Inflammatory macrophage (primary cell): ENCODE measurements at regions not wholly inside any gene's neighbourhood (a gene's known extent, or its start where the extent isn't known, plus 50 kb on each side); places are given as distances from the start of the nearest gene placed in this dataset.
"Not testable (repeated sequence)": the region's sequence is repeated elsewhere in the genome, so short reads cannot be mapped to it uniquely, and the experiment has no call there.

Source experiments
- DNase-seq, 2 donors: peaks; one replicate each; pipeline ENCODE4 v3.0.0-alpha.2; 2020 to 2022

DNA sequence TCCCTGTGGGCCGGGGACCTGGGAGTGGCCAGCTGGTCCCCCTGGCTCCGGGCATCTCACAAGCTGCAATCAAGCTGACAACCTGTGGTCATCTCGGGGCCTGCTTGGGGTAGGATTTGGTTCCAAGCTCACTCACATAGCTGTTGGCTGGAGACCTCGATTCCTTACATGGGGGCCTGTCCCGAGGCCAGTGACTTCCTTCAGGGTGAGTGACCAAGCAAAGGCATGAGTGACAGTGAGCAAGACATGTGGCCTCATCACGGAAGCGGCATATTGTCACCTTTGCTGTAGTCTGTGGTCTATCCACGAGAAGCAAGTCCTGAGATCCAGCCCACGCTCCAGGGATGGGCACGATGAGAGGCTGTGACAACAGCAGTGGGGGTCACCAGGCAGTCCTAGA is 131.4 kb upstream of the ID2 start:
- DNase-seq, result peak in 1 of 2 donors; percentile 19

GRCh38 chr2:8550937-8551621 is 130.8 kb upstream of the ID2 start:
- no peak for DNase-seq

GRCh38 chr2:8551622-8552074 is 130.2 kb upstream of the ID2 start:
- DNase-seq, result no peak

DNA sequence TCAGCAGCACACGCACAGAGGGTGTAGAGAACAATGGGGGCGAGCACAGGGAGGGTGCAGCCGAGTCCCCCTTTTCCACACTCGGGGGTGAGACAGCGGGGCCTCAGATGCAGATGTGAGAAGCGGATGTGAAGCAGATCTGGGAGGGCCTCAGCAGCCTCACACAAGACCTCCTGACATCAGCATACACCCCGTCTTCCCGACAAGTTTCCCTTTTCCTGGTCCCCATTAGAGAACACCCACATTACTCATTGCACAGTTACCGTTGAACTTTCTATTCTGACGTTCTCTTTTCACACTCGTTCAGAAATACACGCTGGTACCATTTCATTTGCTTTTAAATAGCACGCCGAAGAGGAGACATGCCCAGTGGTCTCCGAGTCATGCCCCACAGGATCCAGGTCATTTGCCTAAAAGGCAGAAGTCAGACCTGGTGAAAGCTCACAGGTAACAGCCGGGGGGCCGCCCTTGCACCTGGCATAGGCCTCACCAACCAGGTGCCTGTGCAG is 129.5 kb upstream of the ID2 start:
- DNase-seq, result no peak

- no peak for DNase-seq
These were observed 128.2 kb upstream of the ID2 start for GRCh38 chr2:8553643-8554042.

DNA sequence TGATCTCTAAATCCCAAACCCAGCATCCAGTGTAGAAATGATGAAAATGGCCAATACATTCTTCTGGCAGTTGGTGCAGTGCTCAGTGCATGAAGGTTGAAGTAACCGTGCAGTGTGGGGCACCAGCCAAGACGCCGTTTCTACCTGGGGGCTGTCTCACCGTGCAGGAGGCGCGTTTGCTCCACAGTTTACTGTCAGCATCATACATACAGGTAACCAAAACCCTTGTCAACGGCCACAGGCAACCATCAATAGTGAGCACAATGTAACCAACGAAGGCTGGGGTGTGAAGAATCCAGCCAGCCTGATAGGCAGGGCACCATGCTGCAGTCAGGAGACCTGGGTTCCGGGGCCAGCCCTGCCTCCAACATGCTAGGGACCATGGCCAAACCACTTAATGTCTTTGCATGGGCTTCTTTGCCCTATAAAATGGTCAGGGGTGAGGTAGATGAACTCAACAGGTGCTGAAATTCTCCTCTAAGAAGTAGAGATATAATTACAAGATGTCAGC is 127.5 kb upstream of the ID2 start:
- DNase-seq, result no peak

- DNase-seq, result no peak
These were observed 126.3 kb upstream of the ID2 start for GRCh38 chr2:8555543-8555942.

GRCh38 chr2:8558096-8558495 is 123.8 kb upstream of the ID2 start:
- DNase-seq, result no peak

GRCh38 chr2:8558956-8559355 is 122.9 kb upstream of the ID2 start:
- DNase-seq, result no peak

DNA sequence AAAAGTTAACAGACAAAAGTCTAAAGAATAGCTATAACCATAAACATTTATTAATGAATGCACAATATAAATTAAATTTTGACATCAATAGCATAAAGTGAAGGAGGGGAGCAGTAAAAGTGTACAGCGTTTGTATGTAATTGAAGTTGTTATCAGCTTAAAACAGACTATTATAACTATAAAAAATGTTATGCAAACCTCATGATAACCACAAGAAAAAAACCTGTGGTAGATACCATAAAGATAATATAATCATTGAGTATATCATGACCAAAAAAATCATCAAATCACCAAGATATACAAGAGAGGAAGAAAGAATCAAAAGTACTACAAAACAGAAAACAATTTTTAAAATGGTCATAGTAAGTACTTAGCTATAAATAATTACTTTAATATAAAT is 122.1 kb upstream of the ID2 start:
- no peak for DNase-seq

- DNase-seq, result not testable (repeated sequence)
These were observed 120.2 kb upstream of the ID2 start for GRCh38 chr2:8561692-8562091.

DNA sequence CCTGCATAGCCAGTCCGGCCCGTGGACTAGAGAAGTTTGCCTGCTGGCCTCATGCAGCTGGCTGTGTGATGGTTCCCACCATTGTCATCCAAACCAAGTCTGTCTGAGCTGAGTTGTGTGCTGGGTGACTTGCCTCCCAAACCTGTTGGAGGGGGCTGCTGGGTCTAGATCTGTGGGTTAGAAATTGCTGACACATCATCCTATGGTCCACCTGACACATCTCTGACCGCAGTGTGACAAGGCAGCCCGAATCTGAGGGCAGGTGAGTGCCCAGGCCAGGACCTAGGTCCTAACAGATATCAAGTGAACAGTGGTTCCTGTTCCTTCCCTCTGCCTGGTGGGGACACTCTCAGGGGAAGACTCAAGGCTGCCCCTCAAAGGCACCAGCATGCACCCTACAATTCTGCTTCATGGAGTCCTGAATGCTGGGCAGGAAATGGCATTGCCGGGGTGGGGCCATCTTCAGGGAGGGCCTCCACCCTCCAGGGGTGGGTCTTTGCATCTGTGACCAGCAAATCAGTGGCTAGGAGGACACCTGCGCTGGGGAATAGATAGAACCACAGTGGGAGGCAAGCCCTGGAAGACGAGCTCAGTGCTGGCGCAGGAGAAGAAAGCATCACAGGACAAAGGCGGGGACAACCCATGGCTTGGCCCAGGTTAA is 117.9 kb upstream of the ID2 start:
- no peak for DNase-seq

- no peak for DNase-seq
These were observed 117.4 kb upstream of the ID2 start for GRCh38 chr2:8564475-8564874.

DNA sequence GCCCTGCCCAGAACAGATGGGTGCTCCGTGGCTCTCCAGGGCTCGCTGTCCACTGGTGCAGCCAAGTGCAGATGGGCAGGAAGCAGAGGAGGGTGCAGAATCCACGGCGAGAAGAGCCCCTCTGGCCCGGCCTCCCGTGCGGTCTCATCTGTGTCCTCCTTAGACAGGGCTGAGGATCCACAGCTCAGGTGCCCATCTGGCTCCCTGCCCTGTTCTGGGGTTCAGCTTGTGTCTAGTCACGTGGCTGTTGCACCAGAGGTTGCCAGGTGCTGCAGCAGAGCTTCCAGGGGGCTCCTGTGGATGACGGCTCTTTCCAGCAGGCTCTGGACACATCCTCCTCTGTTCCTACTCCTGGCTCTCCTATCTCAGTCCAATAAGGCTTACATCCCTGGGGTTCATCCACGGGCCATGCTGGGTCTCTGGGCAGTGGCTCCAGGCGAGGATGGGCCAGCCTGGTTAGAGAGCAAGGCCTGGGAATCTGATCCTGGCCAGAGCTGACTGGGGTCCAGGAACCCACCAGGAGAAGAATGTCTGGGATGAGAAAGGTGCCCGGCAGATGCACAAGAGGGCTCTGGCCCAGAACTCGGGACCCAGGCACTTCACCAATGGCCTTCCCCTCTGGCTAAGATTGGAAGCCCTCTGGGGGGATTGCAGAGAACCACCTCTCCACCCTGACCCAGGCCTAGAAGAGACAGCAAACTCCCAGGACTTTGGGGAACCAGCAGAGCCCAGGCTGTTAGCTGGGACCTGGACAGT is 116.3 kb upstream of the ID2 start:
- no peak for DNase-seq

DNA sequence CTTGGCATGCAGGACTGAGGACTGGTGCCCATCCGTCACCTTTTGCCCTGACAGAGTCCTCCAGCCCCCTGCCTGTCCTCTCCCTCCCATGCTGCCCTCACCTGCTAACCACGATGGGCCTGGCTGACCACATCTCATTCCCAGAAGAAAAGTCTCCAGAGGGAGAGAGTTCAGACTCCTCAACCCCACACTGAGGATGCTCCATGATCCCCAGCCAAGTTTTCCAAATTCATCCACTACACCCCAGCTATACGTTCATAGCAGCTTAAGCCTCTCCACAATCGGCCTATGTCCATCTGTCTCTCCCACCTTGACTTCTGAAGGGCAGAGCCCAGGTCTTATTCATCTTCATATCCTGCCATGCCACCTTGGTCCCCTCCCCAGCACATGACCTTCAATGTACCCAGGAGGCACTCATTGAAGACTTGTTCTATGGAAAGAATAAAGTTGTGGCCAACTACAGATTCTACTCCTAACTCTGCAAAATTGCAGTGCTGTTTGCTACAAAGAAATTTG is 115.6 kb upstream of the ID2 start:
- DNase-seq, result no peak

DNA sequence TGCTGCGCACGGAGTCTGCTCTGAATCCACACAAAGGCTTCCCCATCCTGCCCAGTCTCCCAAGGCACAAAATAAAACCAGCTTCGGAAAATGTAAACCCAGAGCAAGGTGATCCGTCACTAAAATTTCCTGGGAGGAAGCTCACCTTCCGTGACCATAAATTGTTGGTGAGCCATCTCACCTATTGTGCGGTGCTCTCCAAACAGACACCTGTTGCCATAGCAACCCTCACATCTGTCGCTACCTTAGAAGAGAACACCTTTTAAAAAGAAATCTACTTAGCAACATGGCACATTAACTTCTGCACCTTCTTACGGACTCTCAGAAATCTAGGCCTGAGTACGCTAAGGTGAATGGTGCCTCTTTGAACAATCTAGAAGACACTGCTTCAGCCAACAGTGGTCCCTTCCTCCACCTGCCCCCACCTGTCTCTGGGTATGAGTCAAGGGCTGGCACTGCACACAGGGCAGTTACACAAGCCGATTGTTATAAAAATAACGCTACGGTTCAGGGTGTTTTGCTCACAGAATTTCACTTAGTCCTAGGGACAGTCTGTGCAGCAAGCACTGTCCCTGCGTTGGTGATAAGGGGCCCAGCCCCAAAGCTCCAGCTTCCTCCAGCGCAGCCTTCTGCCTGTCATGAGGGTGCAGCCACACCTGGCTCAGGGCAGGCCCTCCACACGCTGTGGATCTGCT is 114.9 kb upstream of the ID2 start:
- no peak for DNase-seq

DNA sequence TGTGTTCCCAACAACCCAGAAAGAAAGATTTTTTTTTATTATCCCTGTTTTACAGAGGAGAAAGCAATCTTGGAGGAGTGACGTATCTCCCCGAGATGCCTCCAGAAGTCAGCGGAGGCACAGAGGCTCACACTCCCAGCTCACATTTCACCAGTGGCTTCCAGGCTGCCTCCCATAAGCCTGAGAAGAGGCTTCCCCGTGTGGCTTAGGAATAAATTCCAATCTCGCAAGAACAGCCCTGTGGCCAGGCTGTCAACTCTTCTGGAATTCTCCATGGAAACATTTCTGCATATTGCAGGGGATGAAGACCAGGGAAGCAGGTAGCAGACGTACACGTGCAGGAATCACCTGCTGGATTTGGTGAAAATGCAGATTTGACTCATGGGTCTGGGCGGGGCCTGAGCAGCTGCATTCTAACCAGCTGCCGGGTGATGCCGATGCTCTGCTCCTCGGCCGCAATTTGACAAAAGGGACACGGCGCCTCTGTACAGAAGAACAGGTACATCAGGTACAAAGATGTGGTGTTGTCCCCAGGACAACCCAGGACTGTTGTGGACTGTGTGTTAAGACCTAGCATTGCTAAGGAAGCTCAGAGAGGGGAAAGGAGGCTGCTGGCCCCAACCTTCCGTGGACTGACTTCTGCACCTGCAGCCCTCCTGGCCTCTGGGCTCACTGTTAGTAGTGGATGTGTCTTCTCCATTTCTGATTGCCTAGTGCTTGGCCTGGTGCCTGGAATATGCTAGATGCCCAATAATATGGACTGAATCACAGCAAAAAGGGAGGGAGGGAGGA is 114.2 kb upstream of the ID2 start:
- no peak for DNase-seq

DNA sequence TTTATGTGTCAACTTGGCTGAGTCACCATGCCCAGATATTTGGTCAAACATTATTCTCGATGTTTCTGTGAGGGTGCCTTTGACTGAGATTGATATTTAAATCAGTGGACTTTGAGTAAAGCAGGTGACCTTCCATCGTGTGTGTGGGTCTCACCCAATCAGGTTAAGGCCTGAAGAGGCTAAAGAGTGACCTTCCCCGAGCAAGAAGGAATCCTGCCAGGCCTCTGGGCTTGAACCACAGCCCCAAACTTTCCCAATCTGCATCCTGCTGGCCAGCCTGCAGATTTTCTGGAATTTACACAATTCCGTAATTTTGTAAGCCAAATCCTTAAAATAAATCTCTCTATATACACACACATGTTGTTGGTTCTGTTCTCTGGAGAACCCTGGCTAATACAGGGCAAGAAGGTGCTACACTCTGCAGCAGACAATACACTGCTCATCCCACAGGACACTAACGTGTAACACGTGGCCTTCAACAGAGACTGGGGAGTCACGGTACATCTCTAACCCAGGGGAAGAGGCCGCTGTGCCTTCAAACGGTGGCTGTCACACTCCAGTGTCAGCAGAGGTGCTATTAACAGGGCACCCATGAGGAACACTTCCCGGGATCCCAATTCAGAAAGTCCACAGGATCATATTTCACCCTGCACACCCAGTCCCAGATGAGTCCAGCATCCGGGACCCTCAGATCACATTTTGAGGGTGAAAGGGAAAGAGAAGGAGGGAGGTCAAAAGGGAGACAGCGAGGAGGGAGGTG is 113.1 kb upstream of the ID2 start:
- no peak for DNase-seq

DNA sequence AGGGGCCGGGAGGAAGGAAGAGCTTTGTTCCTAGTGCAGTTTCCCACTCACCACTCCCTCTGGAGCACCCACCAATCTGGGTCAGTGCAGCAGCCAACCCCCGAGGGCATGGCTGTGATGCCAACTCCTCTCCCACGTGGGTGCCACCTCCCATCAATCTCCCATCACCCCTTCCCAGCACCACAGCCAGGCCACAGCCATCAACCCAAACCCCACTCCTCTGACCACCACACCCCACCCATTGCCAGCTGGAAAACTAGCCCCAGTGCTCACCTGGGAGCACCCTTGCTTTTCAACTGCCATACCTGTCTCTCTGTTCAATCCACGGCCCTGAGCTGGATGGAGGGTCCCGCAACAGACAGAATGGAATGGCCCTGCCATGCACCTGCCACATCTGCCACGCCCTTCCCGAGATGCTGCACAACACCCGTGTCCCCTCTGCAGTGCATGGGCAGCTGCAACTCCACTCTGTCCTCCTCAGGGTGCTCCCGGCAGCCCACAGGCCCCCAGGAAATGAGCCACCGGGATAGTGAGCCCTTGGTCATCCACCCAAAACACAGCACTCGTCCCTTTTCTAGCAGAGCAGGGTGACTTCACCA is 112.4 kb upstream of the ID2 start:
- no peak for DNase-seq

DNA sequence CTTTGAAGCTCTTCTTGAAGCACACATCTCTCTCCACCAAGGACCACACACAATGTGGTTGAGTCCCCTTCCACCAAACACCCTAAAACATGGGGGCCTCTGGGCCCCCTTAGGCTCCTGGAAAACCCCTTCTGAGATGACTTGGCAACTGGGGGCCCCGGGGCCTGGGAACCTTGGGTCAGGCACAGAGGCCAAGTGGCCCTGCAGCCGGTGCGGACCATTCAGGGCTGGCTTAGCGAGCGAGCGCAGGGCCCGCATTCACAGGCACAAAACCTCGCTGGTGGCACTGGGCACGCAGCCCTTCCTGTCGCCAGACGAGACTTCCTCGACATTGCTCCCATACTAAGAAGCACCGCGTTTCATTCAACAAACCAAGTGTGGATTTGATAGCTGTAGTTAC is 111.2 kb upstream of the ID2 start:
- no peak for DNase-seq
